T-helper 9 cell (primary cell): ENCODE measurements at regions not wholly inside any gene's neighbourhood (a gene's known extent, or its start where the extent isn't known, plus 50 kb on each side); places are given as distances from the start of the nearest gene placed in this dataset.

ENCODE experiments used
- DNase-seq: peaks from one replicate; pipeline ENCODE4 v3.0.0-alpha.2; 2020

DNA sequence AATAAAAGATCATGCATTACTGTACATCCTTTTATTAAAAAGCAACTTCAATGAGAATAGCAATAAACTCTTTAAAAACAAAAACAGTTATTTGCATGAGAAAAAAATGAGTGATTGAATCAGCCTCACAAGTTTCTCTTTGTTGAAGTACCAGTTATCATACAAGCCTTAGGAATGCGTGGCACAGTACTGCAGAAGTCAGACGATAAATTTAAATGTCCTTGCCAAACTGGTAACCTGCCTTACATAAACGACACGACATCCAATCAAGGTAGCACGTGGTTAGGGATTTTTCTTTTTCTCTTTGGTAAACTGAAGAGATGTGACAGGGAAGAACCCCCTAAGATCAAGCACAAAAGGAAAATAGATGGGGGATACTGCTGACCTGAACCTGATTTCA lies 251.0 kb downstream of the KLF12 start:
- no peak for DNase-seq

DNA sequence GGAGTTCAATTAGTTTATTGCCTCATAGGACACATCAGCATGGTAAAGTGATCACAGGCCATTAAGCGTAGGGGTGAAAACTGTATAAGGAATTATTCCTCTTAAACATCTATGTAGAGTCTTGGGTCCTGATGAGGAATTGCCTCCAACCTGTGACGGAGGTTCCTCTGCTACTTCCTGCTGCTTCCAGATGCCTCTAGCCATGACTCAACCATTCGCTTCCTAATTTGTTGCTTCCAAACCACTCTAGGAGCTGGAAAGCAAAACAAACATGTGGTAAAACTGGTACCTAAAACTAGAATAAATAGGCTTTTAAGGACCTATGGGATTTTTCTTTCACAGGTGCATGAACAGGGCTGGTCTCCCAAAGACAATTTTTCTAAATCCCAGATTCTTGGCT lies 253.8 kb downstream of the KLF12 start:
- DNase-seq, result no peak

DNA sequence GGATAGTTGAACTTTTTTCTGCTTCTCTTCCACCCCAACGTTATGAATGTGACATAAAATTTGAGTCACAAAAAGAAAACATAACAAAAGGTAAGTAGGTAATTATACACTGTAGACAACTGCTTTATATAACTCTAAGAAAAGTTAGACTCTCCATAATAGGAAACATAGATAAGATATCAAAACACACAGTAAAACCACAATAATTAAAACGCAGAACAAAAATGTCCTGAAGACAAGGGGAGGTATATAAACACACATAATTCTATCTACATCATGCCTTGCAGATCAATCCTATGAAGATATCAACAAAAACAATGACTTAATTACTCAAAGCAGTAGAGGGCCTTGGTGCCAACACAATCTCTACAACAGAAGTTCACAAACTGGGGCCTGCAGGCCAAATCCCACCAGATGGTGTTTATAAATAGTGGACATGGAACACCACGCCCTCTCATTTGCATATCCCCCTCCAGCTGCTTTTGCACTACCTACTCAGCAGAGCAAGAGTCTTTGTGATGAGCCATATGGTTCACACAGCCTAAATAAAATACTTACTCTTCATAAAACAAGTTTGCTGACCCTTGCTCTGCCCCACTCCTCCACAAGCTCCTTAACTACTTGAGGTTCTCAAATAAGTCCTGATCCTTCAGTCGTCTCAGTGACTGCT lies 254.7 kb downstream of the KLF12 start:
- no peak for DNase-seq

DNA sequence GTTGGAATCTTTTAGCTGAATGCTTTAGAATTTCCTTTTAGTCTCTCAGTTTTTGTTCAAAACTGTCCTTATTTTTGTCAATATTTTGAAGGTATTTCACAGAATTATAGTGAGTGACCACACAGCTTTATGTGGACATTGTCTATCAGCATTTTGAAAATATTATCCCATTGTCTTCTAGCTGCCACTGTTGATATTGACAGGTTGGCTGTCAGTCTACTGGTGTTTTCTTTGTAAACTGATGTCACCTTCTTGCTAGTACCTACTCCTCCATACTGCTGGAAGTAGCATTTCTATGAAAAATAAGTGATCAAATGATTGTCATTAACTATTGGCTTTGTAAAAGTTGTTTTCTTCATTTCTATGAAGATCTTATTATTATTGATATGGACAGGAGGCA lies 256.8 kb downstream of the KLF12 start:
- DNase-seq, result no peak

DNA sequence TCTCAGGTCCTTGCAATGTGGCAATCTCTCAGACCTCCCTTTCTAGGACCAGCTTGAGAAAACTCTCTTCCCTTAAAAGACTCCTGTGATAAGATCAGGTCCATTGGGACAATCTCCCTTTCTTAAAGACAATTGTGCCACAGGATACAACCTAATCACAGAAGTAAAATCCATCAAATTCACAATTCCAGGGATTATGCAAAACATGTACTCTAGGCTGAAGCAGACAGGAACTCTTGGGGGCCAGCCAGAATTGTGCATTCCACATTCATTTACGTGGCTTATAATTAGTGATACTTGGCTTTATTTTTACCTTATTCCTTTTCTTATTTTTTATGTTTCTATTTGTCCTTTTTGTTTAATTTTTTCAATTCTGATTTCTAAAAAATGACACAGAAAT lies 257.9 kb downstream of the KLF12 start:
- DNase-seq, result no peak

DNA sequence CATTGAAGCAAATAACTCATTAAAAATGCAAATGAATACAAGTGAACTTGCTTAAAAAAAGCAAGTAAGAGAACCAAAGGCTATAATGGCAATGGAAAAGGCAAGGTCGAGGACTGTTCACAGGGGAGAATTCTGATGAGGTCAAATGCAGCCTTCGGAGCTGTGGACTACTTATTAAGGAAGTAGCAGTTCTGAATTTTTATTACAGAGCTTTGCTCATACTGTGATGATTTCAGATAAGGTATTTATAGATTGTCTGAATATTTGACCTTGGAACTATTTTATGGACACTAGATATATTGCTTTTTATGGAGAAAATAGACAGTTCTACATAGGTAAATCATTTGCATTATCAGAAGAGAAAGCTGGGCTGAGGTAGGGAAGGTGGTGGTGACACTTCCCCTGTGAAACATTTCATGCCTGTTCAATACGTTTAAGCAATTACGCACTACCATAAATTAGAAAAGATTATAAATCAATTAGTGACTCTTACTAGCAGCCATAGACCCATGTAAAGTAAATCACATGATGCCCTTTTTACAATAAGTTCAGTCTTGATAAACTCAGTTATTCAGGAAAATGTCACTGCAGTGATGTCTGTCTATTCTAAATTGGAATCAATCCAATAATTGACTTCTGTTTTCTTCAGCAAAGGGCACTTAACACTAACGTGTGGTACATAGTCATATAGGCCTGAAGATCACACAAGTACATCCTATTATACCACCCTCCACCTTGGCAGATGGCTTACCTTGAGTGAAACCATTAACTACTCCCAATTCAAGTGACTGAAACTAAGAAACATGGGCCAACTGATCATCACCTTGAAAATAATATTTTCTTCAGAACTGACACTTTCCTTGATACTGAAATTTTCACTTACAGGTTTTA lies 260.0 kb downstream of the KLF12 start:
- no peak for DNase-seq

DNA sequence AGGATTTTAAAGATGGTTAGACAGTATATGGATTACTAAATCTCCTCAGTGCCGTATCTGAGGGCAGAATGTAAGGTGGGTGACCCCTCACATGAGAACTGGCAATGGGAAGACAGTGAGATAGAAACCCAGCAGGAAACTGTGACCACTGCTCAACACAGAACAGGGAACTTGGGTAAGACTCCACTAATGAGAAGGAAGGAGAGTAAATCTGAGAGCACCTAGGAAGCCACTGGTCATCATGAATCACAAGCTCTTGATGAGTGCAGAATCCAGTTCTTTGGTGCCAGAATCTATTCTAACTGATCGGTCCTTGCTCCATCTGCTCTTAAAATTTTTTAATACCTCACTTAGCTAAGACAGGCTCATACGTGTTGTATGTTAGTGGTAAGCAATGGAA lies 261.8 kb downstream of the KLF12 start:
- DNase-seq, result no peak

DNA sequence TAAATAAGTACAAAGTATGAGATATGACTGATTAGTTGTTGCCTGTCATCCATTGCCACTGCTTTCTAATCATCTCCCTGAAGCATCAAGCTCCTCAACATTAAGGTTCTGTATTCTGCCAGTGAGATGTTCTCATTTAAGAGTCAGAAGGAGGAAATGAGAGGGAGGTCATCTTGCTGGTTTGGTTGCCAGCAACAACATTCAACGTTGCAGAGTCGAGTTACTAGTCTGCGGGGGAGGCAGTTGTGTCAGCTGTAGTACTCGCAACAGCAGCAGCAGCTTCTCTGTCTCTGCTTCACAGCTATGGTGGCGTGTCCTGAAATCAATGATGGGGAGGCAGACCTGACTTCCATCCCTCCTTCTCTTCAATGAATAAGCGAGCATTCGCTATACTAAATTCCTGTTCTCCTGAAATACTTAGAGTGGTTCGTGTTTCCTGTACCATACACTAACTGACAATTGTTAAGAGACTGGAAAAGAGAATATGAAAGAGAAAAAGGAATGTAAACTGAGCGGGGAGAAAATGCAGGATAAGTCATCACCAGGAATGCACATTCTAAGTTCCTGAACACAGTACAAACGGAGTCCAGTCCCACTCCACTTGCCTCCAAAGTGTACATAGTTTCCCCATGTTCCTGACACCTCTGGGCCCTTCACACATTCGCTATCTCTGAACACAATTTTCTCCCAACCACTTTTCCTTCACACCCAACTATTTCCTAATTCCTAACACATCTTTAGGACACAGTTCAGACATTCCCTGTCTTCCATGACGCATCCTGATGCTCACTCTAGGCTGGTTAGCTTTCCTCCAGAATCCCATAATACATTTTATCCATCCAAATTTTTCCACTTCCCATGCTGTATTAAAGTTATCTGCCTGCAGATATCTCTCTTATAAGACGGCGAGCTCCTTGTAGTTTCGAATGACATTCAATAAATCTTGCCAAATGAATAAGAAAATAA lies 263.0 kb downstream of the KLF12 start:
- DNase-seq, result no peak

DNA sequence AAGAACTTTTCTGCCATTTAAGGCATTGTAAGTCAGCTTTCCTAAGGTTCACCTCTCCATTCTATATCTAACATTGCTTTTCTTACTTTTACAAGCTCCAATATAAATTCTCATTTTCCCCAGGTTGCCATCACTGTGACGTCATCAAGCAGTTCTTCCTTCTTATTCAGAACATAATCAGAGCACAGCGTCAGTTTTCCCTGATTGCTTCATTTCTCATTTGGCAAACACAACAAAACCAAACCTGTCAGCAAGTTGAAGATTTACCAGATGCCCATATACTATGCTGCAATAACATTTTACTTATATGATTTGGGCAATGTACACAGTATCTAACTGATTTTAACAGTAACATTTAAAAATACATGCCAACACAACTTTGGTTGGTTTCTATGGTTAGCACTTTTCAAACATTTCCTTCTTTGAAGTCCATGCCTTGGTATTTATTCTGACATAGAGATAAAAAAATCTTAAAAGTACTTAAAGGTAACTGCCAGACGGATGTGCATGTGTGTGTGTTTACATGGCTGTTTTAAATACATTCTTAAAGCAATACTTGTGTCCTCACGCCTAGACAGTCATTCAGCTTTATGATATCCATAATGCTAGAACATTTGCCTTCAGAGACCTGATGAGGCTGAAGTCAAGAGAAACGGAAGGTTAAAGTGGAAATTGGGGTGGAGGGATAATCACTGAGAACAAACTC lies 264.0 kb downstream of the KLF12 start:
- DNase-seq, result no peak

DNA sequence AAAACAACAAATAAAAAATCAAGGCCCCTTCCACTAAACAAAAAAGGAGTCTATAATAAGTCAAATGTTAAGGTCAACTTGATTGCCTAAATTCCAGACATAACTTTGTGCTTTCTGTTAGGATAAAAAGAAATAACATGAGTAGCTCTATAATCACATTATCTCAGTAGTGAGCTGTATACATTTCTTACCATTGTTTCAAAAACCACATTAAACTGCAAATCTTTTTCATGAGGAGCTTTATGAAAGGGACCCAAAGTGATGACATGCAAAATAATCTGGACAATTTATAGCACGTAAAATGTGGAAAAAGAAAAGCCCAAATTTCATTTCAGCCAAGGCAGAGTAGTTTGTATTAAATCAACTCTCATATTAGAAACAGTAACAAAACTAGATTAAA lies 269.2 kb downstream of the KLF12 start:
- DNase-seq, result no peak

DNA sequence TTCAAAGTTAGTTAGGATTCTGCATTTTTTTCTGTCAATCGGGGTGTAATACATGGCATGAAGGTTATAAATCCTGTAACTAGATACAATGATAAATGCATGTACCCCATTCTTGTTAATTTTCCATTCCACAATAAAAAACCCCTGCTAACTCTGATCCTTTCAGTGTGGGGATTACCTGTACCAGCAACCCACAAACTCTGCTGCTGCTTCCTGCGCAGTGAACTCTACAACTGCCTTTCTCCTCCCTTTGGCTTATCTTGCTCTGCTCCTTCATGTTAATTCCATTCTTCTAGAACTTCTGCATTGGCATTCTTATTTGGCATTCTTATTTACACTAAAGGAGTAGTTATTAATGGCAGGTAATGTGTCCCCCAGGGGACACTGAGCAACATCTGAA lies 273.1 kb downstream of the KLF12 start:
- no peak for DNase-seq

DNA sequence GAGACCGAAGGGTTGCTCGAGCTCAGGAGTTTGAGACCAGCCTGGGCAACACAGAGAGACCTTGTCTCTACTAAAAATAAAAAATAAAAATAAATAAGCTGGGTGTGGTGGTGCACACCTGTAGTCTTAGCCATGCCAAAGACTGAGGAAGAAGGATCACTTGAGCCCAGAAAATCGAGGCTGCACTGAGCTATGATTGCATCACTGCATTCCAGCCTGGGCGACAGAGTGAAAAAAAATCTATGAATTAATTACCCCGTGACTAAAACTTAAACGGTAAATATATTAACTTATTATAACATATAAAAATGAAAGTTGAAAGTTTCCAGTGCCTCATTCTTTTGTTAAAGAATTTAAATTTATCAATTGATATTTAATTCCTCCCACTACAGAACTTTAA lies 273.7 kb downstream of the KLF12 start:
- no peak for DNase-seq

DNA sequence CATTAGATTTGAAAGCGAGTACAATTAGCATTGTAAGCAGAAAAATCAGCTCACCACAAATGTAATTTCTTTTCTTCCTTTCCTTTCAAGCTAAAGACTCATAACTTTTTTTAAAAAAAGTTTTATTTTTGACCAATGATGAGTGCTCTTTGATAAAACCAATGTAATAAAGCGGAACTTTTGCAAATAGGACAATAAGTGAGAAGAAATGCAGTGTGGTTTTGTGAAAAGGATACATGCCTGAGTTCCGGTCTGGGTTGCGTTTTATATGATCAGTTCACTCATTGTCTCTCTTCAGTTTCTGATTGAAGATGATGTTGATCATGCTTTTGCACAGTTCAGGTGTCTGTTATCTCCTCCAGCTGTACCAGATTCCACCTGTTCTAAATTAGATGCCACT lies 274.4 kb downstream of the KLF12 start:
- DNase-seq, result no peak

DNA sequence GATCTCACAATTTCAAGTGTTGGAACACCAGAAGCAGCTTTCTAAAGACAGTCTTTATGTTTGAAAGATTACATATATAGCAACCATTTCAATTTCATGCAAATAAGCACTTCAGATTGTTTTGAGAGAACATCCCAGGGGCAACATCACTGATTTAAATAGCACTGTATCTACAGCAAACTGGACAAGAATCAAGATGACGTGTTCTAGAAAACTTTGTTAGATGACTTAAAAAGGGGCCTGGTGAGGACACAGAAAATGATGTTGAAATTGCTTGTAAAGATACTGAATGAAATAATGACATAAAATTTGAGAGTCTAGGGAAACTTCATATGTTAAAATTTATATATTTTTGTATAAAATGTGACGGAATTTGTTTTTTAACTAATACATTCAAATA lies 277.1 kb downstream of the KLF12 start:
- no peak for DNase-seq

DNA sequence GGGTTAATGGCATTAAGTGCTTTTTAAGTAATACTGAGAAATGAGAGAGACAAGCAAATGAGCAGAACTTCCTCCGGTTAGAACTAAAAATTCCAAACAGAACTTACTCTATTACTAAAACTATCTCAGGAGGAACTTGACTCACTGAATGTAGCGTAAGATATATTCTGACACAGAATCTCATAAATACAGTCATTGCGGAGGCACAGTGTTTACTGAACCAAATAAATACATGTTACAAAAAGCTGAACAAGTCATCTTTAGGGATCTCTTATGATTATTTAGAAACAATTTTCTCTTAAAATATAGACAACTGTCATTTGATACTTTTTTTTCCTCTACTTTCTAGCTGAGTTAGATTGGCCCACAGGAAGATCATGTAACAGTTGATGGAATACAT lies 283.1 kb downstream of the KLF12 start:
- no peak for DNase-seq

DNA sequence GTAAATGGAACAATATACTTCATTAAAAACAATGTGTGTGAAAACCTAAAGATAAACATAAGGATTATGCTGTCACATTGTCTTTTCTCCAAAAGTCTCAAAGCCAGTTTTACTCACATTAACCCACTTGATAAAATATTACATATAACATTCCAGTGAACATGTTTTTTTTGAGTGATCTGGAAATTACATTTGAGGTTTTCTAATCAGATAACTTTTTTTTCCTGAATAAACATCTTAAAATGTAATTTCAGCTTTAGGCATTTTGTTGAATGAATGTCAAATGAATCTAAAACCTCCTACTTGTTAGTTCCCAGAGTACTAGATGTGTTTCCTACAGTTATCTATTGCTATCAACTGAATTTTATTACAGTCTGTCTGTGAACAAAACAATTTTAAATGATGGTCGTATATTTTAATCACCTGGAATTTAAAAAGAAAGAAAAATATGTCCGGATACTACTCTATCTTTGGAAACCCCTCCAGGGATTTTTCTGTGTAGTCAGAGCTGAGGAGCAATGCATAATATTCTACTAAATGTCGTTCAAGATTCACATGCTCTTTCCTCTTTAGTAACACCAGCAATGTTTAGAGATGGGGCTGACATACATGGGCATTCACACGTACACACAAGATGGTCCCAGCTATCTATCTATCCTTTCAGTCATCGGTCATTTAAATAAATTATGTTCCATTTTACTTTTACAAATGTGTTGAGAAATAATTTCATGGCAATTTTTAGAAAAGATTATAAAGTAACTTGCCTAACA lies 283.9 kb downstream of the KLF12 start:
- DNase-seq, result no peak

DNA sequence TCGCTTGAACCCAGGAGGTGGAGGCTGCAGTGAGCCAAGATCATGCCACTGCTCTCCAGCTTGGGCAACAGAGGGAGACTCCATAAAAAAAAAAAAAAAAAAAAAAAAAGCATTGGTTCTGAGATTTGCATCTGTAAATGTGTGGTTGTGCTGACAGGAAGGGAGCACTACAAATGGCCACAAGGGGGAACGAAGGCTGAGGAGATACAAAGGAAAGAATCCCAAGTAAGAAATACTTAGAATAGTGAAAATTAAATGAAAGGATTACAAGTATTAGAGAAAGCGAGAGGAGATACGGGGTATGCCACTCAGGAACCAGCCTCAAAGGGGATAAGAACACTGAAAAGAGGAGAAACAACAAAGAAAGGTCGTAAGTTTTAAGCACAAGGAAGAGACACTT lies 284.9 kb downstream of the KLF12 start:
- DNase-seq, result no peak

DNA sequence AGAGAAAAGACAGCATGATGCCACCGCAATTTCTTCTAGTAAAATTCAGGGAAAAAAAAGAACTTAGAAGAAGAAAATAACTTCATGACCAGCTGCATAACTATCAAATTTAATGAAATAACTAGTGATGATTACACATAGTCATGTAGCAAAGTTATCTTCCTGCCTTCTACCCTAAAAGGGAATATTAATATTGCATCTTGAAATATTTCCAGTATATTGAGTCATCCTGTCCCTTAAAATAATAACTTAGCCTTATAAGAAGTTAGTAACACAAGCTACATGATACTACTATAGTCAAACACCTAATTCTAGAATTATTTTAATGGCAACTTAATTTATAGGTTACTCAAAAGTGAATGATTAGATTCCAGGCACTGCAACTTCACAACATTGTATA lies 289.2 kb downstream of the KLF12 start:
- DNase-seq, result no peak

DNA sequence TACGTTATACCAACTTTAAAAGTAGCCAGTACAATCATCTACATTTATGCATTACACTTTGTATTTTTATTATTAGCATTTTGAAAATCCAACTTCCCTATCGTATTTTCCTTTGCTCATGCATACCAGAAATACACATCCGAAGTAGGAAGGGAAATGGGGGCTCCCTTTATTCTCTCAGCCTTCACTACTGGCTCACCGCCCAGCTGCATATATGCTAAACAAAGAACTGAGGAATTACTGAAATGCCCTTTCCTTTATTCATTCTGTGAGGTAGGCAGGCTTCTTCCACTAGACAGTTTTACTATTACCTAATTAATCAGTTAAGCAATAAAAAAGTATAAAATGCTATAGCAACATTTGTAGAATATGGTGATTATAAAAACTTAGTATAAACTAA lies 291.6 kb downstream of the KLF12 start:
- no peak for DNase-seq

DNA sequence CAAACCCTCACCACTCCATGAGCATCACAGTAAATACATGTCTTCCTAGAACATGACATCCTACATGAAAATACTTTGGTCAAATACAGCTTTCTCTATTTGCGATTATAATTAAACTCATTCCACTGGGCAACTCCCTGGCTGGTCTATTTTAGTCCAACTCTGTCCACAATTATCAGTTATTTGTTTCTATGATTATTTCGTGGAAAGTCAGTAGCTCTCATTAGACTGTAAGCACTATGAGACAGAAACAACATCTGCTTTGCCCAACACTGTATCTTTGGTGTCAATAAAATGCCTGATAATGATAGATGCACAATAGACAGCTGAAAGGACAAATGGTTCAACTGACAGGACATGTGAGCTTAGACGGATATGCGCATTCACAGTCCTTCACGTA lies 292.0 kb downstream of the KLF12 start:
- DNase-seq, result no peak

DNA sequence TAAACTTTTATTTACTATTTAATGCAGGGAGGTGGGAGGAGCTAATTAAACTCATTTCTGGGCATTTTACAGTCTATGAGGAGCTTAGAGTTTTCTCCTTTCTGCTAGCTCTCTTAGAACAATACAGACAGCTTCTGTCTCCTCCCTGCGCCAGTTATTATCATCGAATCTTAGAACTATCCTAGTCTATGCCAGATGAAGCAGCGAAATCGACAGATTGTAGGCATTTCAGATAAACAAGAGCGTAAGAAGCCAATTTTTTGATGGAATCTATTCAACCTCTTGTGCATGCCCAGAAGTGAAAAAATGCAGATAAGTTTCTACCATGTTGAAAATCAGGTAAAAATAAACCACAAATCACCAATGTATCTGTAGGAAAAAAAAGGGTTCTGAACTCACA lies 297.1 kb downstream of the KLF12 start:
- no peak for DNase-seq
